ENCODE measurements at regions not wholly inside any gene's neighbourhood (a gene's known extent, or its start where the extent isn't known, plus 50 kb on each side); places are given as distances from the start of the nearest gene placed in this dataset.

DNA sequence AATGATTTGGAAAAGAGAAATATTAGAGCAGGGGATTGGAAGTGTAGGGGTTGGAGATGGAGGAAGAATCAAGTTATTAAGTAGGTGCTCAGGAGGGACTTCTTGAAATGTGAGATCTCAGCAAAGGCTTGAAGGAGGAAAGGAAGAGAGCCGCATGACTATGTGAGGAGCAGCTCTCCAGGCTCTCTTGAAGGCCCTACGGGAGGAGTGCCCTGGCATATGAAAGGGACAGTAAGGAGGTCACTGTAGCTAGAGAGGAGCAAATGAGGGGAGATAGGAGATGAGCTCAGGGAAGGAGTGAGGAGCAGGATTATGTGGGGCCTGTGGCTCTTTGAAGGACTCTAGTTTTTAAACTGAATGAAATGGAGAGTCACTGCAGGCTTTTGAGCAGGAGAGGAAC lies 181.1 kb upstream of the NABP1 start:
- TF ChIP-seq POLR2AphosphoS5 (IDR thresholded peaks at IDR 0.05) (no peak), POLR2A (IDR thresholded peaks at IDR 0.05; ENCODE audit: low read depth) (no peak)
- TF ChIP-seq, protein P1, sequence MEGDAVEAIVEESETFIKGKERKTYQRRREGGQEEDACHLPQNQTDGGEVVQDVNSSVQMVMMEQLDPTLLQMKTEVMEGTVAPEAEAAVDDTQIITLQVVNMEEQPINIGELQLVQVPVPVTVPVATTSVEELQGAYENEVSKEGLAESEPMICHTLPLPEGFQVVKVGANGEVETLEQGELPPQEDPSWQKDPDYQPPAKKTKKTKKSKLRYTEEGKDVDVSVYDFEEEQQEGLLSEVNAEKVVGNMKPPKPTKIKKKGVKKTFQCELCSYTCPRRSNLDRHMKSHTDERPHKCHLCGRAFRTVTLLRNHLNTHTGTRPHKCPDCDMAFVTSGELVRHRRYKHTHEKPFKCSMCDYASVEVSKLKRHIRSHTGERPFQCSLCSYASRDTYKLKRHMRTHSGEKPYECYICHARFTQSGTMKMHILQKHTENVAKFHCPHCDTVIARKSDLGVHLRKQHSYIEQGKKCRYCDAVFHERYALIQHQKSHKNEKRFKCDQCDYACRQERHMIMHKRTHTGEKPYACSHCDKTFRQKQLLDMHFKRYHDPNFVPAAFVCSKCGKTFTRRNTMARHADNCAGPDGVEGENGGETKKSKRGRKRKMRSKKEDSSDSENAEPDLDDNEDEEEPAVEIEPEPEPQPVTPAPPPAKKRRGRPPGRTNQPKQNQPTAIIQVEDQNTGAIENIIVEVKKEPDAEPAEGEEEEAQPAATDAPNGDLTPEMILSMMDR (IDR thresholded peaks at IDR 0.05), result no peak
- H3K4me3 ChIP-seq, result no peak overlapping the region
- intact Hi-C loops (cut with DNase I), result no loop called here
- no peak for DNase-seq (ENCODE audit: extremely low spot score)
- H3K9me3 ChIP-seq, result no peaks in the 10 kb centered on the region
- peaks cover 4 to 11% (median 7%) of the 10 kb centered on the region in 4 donors for H3K4me1 ChIP-seq
- H3K27ac ChIP-seq (replicated peaks in 1 of 4), result no peak overlapping the region
- no peaks in the 10 kb centered on the region for H3K36me3 ChIP-seq
- H3K27me3 ChIP-seq, result no peaks in the 10 kb centered on the region
- WGBS, result 91% methylated on average over 2 of the region's 2 CpGs

DNA sequence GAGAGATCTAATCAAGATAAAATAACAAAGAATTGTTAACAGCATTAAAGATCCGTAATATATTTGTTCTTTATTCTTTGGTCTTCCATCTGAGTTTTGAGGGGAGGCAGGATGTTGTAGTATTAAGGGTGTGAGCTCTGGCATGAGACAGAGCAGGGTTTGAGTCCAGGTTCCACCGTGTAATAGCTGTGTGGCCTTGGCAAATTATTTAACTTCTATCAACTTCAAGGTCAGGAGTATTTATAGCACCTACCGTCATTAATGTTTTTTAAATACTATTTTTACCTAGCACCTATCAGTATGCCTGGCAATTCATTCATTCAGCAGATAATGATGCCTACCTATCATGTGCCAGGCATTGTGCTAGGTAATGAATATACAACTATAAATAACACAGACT lies 180.1 kb upstream of the NABP1 start:
- Histone ChIP-seq H3K9me3 (no peaks in the 10 kb centered on the region), H3K4me1 (peaks cover 4 to 11% (median 7%) of the 10 kb centered on the region in 4 donors), H3K36me3 (no peaks in the 10 kb centered on the region), H3K27me3 (no peaks in the 10 kb centered on the region), H3K4me3 (no peak overlapping the region), H3K27ac (replicated peaks in 1 of 4) (no peak overlapping the region)
- DNase-seq (ENCODE audit: extremely low spot score), result no peak
- WGBS, result 53% methylated on average over 3 of the region's 3 CpGs
- TF ChIP-seq, protein P1 (IDR thresholded peaks at IDR 0.05), result no peak
- TF ChIP-seq POLR2AphosphoS5 (IDR thresholded peaks at IDR 0.05) (no peak), EP300 (IDR thresholded peaks at IDR 0.05) (no peak), POLR2A (IDR thresholded peaks at IDR 0.05; ENCODE audit: low read depth) (no peak)
- intact Hi-C loops (cut with DNase I), result no loop called here

DNA sequence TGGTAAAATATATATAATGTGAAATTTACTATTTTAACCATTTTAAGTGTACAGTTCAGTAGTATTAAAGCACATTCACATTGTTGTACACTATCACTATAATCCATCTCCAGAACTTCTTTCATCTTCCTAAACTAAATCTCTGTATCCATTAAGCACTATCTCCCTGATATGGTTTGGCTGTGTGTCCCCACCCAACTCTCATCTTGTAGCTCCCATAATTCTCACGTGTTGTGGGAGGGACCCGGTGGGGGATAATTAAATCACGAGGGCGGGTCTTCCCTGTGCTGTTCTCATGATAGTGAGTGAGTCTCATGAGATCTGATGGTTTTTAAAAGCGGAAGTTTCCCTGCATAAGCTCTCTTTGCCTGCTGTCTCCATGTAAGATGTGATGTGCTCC lies 178.9 kb upstream of the NABP1 start:
- H3K9me3 ChIP-seq, result no peaks in the 10 kb centered on the region
- no peak for TF ChIP-seq POLR2A (IDR thresholded peaks at IDR 0.05; ENCODE audit: low read depth)
- TF ChIP-seq, protein P1 (IDR thresholded peaks at IDR 0.05), result no peak
- TF ChIP-seq POLR2AphosphoS5 (IDR thresholded peaks at IDR 0.05), result no peak
- no peak for TF ChIP-seq EP300 (IDR thresholded peaks at IDR 0.05)
- H3K27ac ChIP-seq (replicated peaks in 1 of 4), result no peak overlapping the region
- intact Hi-C loops (cut with DNase I), result no loop called here
- no peaks in the 10 kb centered on the region for H3K36me3 ChIP-seq
- no peak overlapping the region for H3K4me3 ChIP-seq
- no peak for DNase-seq (ENCODE audit: extremely low spot score)
- peaks cover 4 to 11% (median 7%) of the 10 kb centered on the region in 4 donors for H3K4me1 ChIP-seq
- H3K27me3 ChIP-seq, result no peaks in the 10 kb centered on the region
- 88% methylated on average over 5 of the region's 5 CpGs for WGBS

DNA sequence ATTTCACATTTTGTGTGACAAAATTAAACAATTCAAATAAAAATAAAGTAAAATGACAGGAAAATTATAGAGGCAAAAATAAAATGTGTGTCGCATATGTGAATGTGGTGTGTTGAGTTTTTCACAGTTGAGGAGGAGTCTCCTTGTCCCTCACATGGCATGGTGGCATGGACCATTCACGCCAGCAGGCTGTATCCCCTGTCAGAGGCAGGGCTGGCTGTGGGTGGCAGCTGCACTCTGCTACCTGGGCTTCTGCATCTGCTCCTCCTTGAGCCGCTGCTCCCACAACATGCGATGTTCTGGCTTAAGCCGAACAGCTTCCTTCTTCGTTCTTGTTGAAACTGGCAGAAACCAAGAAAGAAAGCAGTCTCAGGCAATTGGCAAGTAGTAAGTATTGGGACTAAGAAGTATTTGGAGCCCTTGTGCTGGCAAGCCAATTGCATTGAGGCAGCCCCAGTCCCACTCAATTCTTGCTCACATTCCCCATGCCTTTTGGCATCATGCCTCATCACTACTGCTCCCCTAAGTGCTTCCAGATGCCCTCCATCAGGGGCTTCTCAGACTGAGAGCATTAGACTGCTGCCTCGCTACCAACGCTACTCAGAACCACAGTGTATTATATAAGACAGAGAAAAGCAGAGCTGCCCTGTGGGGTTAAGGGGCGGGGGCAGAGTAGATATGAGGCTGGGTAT lies 177.9 kb upstream of the NABP1 start:
- intact Hi-C loops (cut with DNase I), result loop anchor here (5.0 kb wide), 3 partner anchors 278 to 448 kb away; no protein-coding TSS in a partner anchor
- H3K4me3 ChIP-seq, result no peak overlapping the region
- no peak for DNase-seq (ENCODE audit: extremely low spot score)
- 82% methylated on average over 9 of the region's 9 CpGs for WGBS
- no peaks in the 10 kb centered on the region for H3K27me3 ChIP-seq
- H3K27ac ChIP-seq (replicated peaks in 1 of 4), result no peak overlapping the region
- H3K4me1 ChIP-seq, result peaks cover 4 to 11% (median 7%) of the 10 kb centered on the region in 4 donors
- TF ChIP-seq EP300 (IDR thresholded peaks at IDR 0.05) (no peak), POLR2A (IDR thresholded peaks at IDR 0.05; ENCODE audit: low read depth) (no peak), POLR2AphosphoS5 (IDR thresholded peaks at IDR 0.05) (no peak)
- TF ChIP-seq, protein P1 (IDR thresholded peaks at IDR 0.05), result no peak
- H3K36me3 ChIP-seq, result no peaks in the 10 kb centered on the region
- no peaks in the 10 kb centered on the region for H3K9me3 ChIP-seq

DNA sequence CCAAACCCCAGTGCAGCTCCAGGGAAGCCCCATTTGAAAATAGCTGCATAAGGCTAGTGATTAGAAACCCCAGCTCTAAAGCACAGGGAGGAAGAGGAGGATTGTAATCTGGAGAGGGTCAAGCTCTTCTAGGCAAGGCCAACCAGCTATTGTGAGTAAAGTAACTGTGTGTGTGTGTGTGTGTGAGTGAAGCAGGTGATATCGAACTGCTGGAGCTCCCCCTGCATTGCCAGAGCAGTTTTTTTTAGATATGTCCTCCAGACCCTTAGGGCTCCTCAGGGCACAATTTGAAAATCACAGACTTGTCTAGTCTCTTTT lies 177.4 kb upstream of the NABP1 start:
- H3K4me1 ChIP-seq, result peaks cover 4 to 11% (median 7%) of the 10 kb centered on the region in 4 donors
- H3K9me3 ChIP-seq, result no peaks in the 10 kb centered on the region
- no peak for TF ChIP-seq EP300 (IDR thresholded peaks at IDR 0.05)
- TF ChIP-seq, protein P1 (IDR thresholded peaks at IDR 0.05), result no peak
- no peak for TF ChIP-seq POLR2A (IDR thresholded peaks at IDR 0.05; ENCODE audit: low read depth)
- TF ChIP-seq POLR2AphosphoS5 (IDR thresholded peaks at IDR 0.05), result no peak
- no peaks in the 10 kb centered on the region for H3K27me3 ChIP-seq
- H3K4me3 ChIP-seq, result no peak overlapping the region
- no peaks in the 10 kb centered on the region for H3K36me3 ChIP-seq
- no peak for DNase-seq (ENCODE audit: extremely low spot score)
- 60% methylated on average over 1 of the region's 1 CpG for WGBS
- intact Hi-C loops (cut with DNase I), result loop anchor here (5.0 kb wide), 3 partner anchors 278 to 448 kb away; no protein-coding TSS in a partner anchor
- no peak overlapping the region for H3K27ac ChIP-seq (replicated peaks in 1 of 4)
